ENCODE measurements at regions not wholly inside any gene's neighbourhood (a gene's known extent, or its start where the extent isn't known, plus 50 kb on each side); places are given as distances from the start of the nearest gene placed in this dataset.
"Not testable (repeated sequence)": the region's sequence is repeated elsewhere in the genome, so short reads cannot be mapped to it uniquely, and the experiment has no call there.

DNA sequence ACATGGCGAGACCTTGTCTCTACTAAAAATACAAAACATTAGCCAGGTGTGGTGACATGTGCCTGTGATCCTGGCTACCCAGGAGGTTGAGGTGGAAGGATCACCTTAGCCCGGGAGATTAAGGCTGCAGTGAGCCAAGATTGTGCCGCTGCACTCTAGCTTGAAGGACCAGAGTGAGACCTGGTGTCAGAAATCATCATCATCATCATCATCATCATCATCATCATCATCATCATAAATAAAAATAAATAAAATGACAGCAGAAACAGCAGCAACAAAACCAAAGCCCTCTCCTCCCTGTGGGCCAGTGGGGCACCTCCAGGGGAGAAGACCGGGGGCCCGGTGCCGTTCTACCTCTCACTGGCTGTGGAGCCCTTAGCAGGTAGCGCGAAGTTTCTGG, 281.9 kb upstream of the CRY1 start:
- Histone ChIP-seq H3K4me1 (ENCODE audit: insufficient read depth, low read length) (peaks cover 15% of the 10 kb centered on the region), H4K20me1 (ENCODE audit: insufficient read depth, low read length) (no peaks in the 10 kb centered on the region), H3K79me2 (ENCODE audit: insufficient read depth, low read length) (no peaks in the 10 kb centered on the region), H3K27ac (ENCODE audit: low read depth, low read length) (no peak overlapping the region), H3K9me3 (ENCODE audit: low read depth, low read length) (no peaks in the 10 kb centered on the region), H3K36me3 (ENCODE audit: insufficient read depth, low read length) (no peaks in the 10 kb centered on the region), H3K27me3 (ENCODE audit: insufficient read depth, low read length) (no peaks in the 10 kb centered on the region), H2AFZ (ENCODE audit: low read length) (no peak overlapping the region), H3K4me3 (ENCODE audit: insufficient read depth, low read length) (no peak overlapping the region), H3K4me2 (ENCODE audit: insufficient read depth, low read length) (no peak overlapping the region)
- no peak for DNase-seq (ENCODE audit: insufficient read length, low spot score, missing footprints)
- TF ChIP-seq, protein P1, sequence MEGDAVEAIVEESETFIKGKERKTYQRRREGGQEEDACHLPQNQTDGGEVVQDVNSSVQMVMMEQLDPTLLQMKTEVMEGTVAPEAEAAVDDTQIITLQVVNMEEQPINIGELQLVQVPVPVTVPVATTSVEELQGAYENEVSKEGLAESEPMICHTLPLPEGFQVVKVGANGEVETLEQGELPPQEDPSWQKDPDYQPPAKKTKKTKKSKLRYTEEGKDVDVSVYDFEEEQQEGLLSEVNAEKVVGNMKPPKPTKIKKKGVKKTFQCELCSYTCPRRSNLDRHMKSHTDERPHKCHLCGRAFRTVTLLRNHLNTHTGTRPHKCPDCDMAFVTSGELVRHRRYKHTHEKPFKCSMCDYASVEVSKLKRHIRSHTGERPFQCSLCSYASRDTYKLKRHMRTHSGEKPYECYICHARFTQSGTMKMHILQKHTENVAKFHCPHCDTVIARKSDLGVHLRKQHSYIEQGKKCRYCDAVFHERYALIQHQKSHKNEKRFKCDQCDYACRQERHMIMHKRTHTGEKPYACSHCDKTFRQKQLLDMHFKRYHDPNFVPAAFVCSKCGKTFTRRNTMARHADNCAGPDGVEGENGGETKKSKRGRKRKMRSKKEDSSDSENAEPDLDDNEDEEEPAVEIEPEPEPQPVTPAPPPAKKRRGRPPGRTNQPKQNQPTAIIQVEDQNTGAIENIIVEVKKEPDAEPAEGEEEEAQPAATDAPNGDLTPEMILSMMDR (IDR thresholded peaks at IDR 0.05; ENCODE audit: extremely low read depth, low read depth, low read length) = no peak

DNA sequence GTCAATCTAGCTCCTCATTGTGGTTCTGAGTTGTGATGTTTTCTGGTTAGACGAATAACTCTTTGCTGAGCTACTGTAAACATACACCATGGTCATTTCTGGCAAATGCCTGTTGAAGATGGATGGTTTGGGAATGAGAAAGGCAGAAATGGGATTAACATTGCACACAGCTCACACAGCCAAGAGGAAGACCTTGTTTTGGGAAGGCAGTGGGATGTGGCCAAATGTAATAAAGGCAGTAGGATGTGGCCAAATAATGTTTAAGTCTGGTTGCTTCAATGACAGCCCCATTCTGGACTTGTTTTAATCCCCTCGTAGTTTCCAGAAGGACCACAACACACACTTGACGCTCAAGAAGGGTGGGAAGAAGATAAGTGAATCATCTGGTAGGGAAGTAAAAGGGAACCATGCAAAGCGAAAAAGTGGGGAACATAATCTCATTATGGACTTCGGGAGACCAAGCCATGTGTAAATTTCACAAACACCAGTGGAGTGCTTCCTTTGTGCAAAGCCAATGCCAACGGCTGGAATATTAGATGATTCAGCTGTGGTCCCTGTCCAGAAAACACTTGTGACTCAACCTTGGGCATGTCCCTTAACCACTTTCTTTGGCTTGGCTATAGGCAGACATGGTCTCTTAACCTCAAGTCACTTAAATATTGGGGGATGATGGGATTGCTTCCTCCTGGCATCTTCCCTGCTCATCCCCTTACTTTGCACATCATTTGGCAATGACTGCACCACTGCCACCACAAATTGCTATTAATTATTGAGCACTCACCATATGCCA, 284.4 kb upstream of the CRY1 start:
- H3K36me3 ChIP-seq (ENCODE audit: insufficient read depth, low read length) = no peaks in the 10 kb centered on the region
- no peak for DNase-seq (ENCODE audit: insufficient read length, low spot score, missing footprints)
- H3K4me2 ChIP-seq (ENCODE audit: insufficient read depth, low read length) = no peak overlapping the region
- H3K4me3 ChIP-seq (ENCODE audit: insufficient read depth, low read length) = no peak overlapping the region
- no peaks in the 10 kb centered on the region for H3K79me2 ChIP-seq (ENCODE audit: insufficient read depth, low read length)
- H4K20me1 ChIP-seq (ENCODE audit: insufficient read depth, low read length) = no peaks in the 10 kb centered on the region
- no peak overlapping the region for H3K27ac ChIP-seq (ENCODE audit: low read depth, low read length)
- H3K27me3 ChIP-seq (ENCODE audit: insufficient read depth, low read length) = no peaks in the 10 kb centered on the region
- no peak overlapping the region for H2AFZ ChIP-seq (ENCODE audit: low read length)
- H3K4me1 ChIP-seq (ENCODE audit: insufficient read depth, low read length) = peaks cover 19% of the 10 kb centered on the region
- TF ChIP-seq, protein P1 (IDR thresholded peaks at IDR 0.05; ENCODE audit: extremely low read depth, low read depth, low read length) = no peak
- no peaks in the 10 kb centered on the region for H3K9me3 ChIP-seq (ENCODE audit: low read depth, low read length)

DNA sequence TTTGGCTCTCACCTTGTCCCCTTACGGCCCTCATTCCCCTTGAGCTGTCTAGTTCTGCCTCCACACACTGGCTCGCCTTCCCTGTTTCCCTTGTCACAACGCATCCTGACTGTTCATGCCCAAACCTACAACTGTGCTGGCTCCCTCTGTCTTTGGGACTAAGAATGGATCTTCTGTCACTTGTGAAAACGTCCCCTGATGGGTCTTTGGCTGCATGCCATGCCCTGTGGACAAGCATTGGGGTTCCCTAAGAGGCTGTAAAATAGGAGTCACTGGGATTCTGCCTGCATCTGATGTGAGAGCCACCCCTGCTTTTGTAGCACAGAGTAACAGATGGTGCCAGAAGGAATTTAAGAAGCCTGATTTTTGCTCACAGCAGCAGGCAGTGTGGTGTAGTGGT, 285.3 kb upstream of the CRY1 start:
- Histone ChIP-seq H3K79me2 (ENCODE audit: insufficient read depth, low read length) (no peaks in the 10 kb centered on the region), H3K4me2 (ENCODE audit: insufficient read depth, low read length) (no peak overlapping the region), H2AFZ (ENCODE audit: low read length) (no peak overlapping the region), H3K9me3 (ENCODE audit: low read depth, low read length) (no peaks in the 10 kb centered on the region), H4K20me1 (ENCODE audit: insufficient read depth, low read length) (no peaks in the 10 kb centered on the region), H3K4me1 (ENCODE audit: insufficient read depth, low read length) (peaks cover 19% of the 10 kb centered on the region), H3K36me3 (ENCODE audit: insufficient read depth, low read length) (no peaks in the 10 kb centered on the region), H3K4me3 (ENCODE audit: insufficient read depth, low read length) (no peak overlapping the region), H3K27ac (ENCODE audit: low read depth, low read length) (no peak overlapping the region), H3K27me3 (ENCODE audit: insufficient read depth, low read length) (no peaks in the 10 kb centered on the region)
- DNase-seq (ENCODE audit: insufficient read length, low spot score, missing footprints) = no peak
- TF ChIP-seq, protein P1 (IDR thresholded peaks at IDR 0.05; ENCODE audit: extremely low read depth, low read depth, low read length) = no peak

DNA sequence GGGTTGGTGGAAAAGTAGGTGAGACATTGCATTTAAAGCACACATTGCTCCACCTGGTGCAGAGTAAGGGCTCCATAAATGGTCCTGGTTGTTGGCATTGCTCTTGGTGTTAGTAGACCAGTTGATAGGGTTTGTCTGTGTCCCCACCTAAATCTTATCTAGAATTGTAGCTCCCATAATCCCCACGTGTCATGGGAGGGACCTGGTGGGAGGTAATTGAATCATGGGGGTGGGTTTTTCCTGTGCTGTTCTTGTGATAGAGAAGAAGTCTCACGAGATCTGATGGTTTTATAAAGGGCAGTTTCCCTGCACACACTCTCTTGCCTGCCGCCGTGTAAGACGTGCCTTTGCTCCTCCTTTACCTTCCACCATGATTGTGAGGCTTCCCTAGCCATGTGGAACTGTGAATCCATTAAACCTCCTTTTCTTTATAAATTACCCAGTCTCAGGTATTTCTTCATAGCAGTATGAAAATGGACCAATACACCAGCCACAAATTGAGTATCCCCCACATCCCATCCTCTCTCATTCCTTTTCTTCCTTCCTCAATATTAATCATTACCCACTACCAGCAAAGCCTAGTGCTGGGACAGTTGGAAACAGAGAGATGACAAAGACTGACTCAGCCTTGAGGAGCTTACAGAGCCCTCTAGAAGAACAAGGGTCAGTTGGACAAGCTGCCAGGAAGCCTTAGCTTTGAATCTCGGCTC, 285.9 kb upstream of the CRY1 start:
- not testable (repeated sequence) for H3K27ac ChIP-seq (ENCODE audit: low read depth, low read length); H4K20me1 ChIP-seq (ENCODE audit: insufficient read depth, low read length); H3K36me3 ChIP-seq (ENCODE audit: insufficient read depth, low read length); H3K9me3 ChIP-seq (ENCODE audit: low read depth, low read length); H2AFZ ChIP-seq (ENCODE audit: low read length); H3K27me3 ChIP-seq (ENCODE audit: insufficient read depth, low read length); H3K4me3 ChIP-seq (ENCODE audit: insufficient read depth, low read length); DNase-seq (ENCODE audit: insufficient read length, low spot score, missing footprints); H3K79me2 ChIP-seq (ENCODE audit: insufficient read depth, low read length)
- peak overlapping the region; percentile 36 for H3K4me2 ChIP-seq (ENCODE audit: insufficient read depth, low read length)
- peaks cover 19% of the 10 kb centered on the region for H3K4me1 ChIP-seq (ENCODE audit: insufficient read depth, low read length)
